ENCODE measurements at regions not wholly inside any gene's neighbourhood (a gene's known extent, or its start where the extent isn't known, plus 50 kb on each side); places are given as distances from the start of the nearest gene placed in this dataset.
A peak's percentile ranks its signal among the peaks of the same experiment; 100 is the strongest.
"Not testable (repeated sequence)": the region's sequence is repeated elsewhere in the genome, so short reads cannot be mapped to it uniquely, and the experiment has no call there.

GRCh38 chr12:18818579-18819268, 80.8 kb downstream of the CAPZA3 start:
- no peaks in the 10 kb centered on the region for H3K9me3 ChIP-seq (ENCODE audit: control insufficient read depth in 2 of 2, low read length in 2 of 2)
- no peak overlapping the region for H3K9ac ChIP-seq (ENCODE audit: low read length in 2 of 2)
- no peaks in the 10 kb centered on the region for H3K4me1 ChIP-seq (ENCODE audit: control insufficient read depth, insufficient read depth, low read length)
- H3K27me3 ChIP-seq (ENCODE audit: control insufficient read depth in 1 of 2, insufficient read depth in 2 of 2, low read length in 2 of 2), result no peaks in the 10 kb centered on the region
- no peaks in the 10 kb centered on the region for H3K36me3 ChIP-seq (ENCODE audit: control insufficient read depth in 2 of 2, insufficient read depth in 2 of 2, low read length in 2 of 2)
- H3K27ac ChIP-seq (ENCODE audit: low read length), result no peak overlapping the region
- H3K4me3 ChIP-seq (ENCODE audit: low read length in 2 of 2), result no peak overlapping the region

GRCh38 chr12:18819484-18819883, 81.6 kb downstream of the CAPZA3 start:
- H3K9ac ChIP-seq (ENCODE audit: low read length in 2 of 2), result no peak overlapping the region
- H3K4me3 ChIP-seq (ENCODE audit: low read length in 2 of 2), result no peak overlapping the region
- H3K4me1 ChIP-seq (ENCODE audit: control insufficient read depth, insufficient read depth, low read length), result no peaks in the 10 kb centered on the region
- H3K27ac ChIP-seq (ENCODE audit: low read length), result no peak overlapping the region
- no peaks in the 10 kb centered on the region for H3K9me3 ChIP-seq (ENCODE audit: control insufficient read depth in 2 of 2, low read length in 2 of 2)
- H3K27me3 ChIP-seq (ENCODE audit: control insufficient read depth in 1 of 2, insufficient read depth in 2 of 2, low read length in 2 of 2), result no peaks in the 10 kb centered on the region
- no peaks in the 10 kb centered on the region for H3K36me3 ChIP-seq (ENCODE audit: control insufficient read depth in 2 of 2, insufficient read depth in 2 of 2, low read length in 2 of 2)

- Histone ChIP-seq H3K36me3 (ENCODE audit: control insufficient read depth in 2 of 2, insufficient read depth in 2 of 2, low read length in 2 of 2) (no peaks in the 10 kb centered on the region), H3K4me3 (ENCODE audit: low read length in 2 of 2) (no peak overlapping the region), H3K9ac (ENCODE audit: low read length in 2 of 2) (no peak overlapping the region), H3K27me3 (ENCODE audit: control insufficient read depth in 1 of 2, insufficient read depth in 2 of 2, low read length in 2 of 2) (no peaks in the 10 kb centered on the region), H3K27ac (ENCODE audit: low read length) (no peak overlapping the region), H3K4me1 (ENCODE audit: control insufficient read depth, insufficient read depth, low read length) (no peaks in the 10 kb centered on the region), H3K9me3 (ENCODE audit: control insufficient read depth in 2 of 2, low read length in 2 of 2) (no peaks in the 10 kb centered on the region)
Observed at GRCh38 chr12:18823461-18823860, 85.5 kb downstream of the CAPZA3 start.

- H3K9me3 ChIP-seq (ENCODE audit: control insufficient read depth in 2 of 2, low read length in 2 of 2), result peaks cover 0 to 3% of the 10 kb centered on the region in 2 donors
- H3K4me1 ChIP-seq (ENCODE audit: control insufficient read depth, insufficient read depth, low read length), result no peaks in the 10 kb centered on the region
- H3K36me3 ChIP-seq (ENCODE audit: control insufficient read depth in 2 of 2, insufficient read depth in 2 of 2, low read length in 2 of 2), result no peaks in the 10 kb centered on the region
- no peak overlapping the region for H3K27ac ChIP-seq (ENCODE audit: low read length)
- H3K27me3 ChIP-seq (ENCODE audit: control insufficient read depth in 1 of 2, insufficient read depth in 2 of 2, low read length in 2 of 2), result no peaks in the 10 kb centered on the region
- H3K4me3 ChIP-seq (ENCODE audit: low read length in 2 of 2), result no peak overlapping the region
- H3K9ac ChIP-seq (ENCODE audit: low read length in 2 of 2), result no peak overlapping the region
Observed at GRCh38 chr12:18824287-18824686, 86.4 kb downstream of the CAPZA3 start.

GRCh38 chr12:18825138-18825537, 87.2 kb downstream of the CAPZA3 start:
- peaks cover 0 to 3% of the 10 kb centered on the region in 2 donors for H3K9me3 ChIP-seq (ENCODE audit: control insufficient read depth in 2 of 2, low read length in 2 of 2)
- no peak overlapping the region for H3K9ac ChIP-seq (ENCODE audit: low read length in 2 of 2)
- no peaks in the 10 kb centered on the region for H3K27me3 ChIP-seq (ENCODE audit: control insufficient read depth in 1 of 2, insufficient read depth in 2 of 2, low read length in 2 of 2)
- no peak overlapping the region for H3K27ac ChIP-seq (ENCODE audit: low read length)
- H3K36me3 ChIP-seq (ENCODE audit: control insufficient read depth in 2 of 2, insufficient read depth in 2 of 2, low read length in 2 of 2), result no peaks in the 10 kb centered on the region
- H3K4me3 ChIP-seq (ENCODE audit: low read length in 2 of 2), result no peak overlapping the region
- no peaks in the 10 kb centered on the region for H3K4me1 ChIP-seq (ENCODE audit: control insufficient read depth, insufficient read depth, low read length)

GRCh38 chr12:18827913-18828312, 90.0 kb downstream of the CAPZA3 start:
- Histone ChIP-seq H3K27me3 (ENCODE audit: control insufficient read depth in 1 of 2, insufficient read depth in 2 of 2, low read length in 2 of 2) (no peaks in the 10 kb centered on the region), H3K27ac (ENCODE audit: low read length) (no peak overlapping the region), H3K9me3 (ENCODE audit: control insufficient read depth in 2 of 2, low read length in 2 of 2) (peaks cover 0 to 3% of the 10 kb centered on the region in 2 donors), H3K4me1 (ENCODE audit: control insufficient read depth, insufficient read depth, low read length) (no peaks in the 10 kb centered on the region), H3K36me3 (ENCODE audit: control insufficient read depth in 2 of 2, insufficient read depth in 2 of 2, low read length in 2 of 2) (no peaks in the 10 kb centered on the region), H3K4me3 (ENCODE audit: low read length in 2 of 2) (no peak overlapping the region), H3K9ac (ENCODE audit: low read length in 2 of 2) (no peak overlapping the region)

- H3K4me1 ChIP-seq (ENCODE audit: control insufficient read depth, insufficient read depth, low read length), result no peaks in the 10 kb centered on the region
- H3K27me3 ChIP-seq (ENCODE audit: control insufficient read depth in 1 of 2, insufficient read depth in 2 of 2, low read length in 2 of 2), result no peaks in the 10 kb centered on the region
- no peaks in the 10 kb centered on the region for H3K36me3 ChIP-seq (ENCODE audit: control insufficient read depth in 2 of 2, insufficient read depth in 2 of 2, low read length in 2 of 2)
- H3K9ac ChIP-seq (ENCODE audit: low read length in 2 of 2), result no peak overlapping the region
- H3K4me3 ChIP-seq (ENCODE audit: low read length in 2 of 2), result no peak overlapping the region
- no peak overlapping the region for H3K27ac ChIP-seq (ENCODE audit: low read length)
- peaks cover 0 to 3% of the 10 kb centered on the region in 2 donors for H3K9me3 ChIP-seq (ENCODE audit: control insufficient read depth in 2 of 2, low read length in 2 of 2)
Observed at GRCh38 chr12:18828483-18828882, 90.6 kb downstream of the CAPZA3 start.

GRCh38 chr12:18828987-18829386, 91.1 kb downstream of the CAPZA3 start:
- no peak overlapping the region for H3K9ac ChIP-seq (ENCODE audit: low read length in 2 of 2)
- no peaks in the 10 kb centered on the region for H3K27me3 ChIP-seq (ENCODE audit: control insufficient read depth in 1 of 2, insufficient read depth in 2 of 2, low read length in 2 of 2)
- H3K9me3 ChIP-seq (ENCODE audit: control insufficient read depth in 2 of 2, low read length in 2 of 2), result peaks cover 0 to 3% of the 10 kb centered on the region in 2 donors
- no peaks in the 10 kb centered on the region for H3K4me1 ChIP-seq (ENCODE audit: control insufficient read depth, insufficient read depth, low read length)
- H3K36me3 ChIP-seq (ENCODE audit: control insufficient read depth in 2 of 2, insufficient read depth in 2 of 2, low read length in 2 of 2), result no peaks in the 10 kb centered on the region
- H3K4me3 ChIP-seq (ENCODE audit: low read length in 2 of 2), result no peak overlapping the region
- H3K27ac ChIP-seq (ENCODE audit: low read length), result no peak overlapping the region

GRCh38 chr12:18832932-18833331, 95.0 kb downstream of the CAPZA3 start:
- not testable (repeated sequence) for H3K36me3 ChIP-seq (ENCODE audit: control insufficient read depth in 2 of 2, insufficient read depth in 2 of 2, low read length in 2 of 2); H3K4me1 ChIP-seq (ENCODE audit: control insufficient read depth, insufficient read depth, low read length); H3K4me3 ChIP-seq (ENCODE audit: low read length in 2 of 2); H3K9ac ChIP-seq (ENCODE audit: low read length in 2 of 2); H3K27me3 ChIP-seq (ENCODE audit: control insufficient read depth in 1 of 2, insufficient read depth in 2 of 2, low read length in 2 of 2); H3K27ac ChIP-seq (ENCODE audit: low read length); H3K9me3 ChIP-seq (ENCODE audit: control insufficient read depth in 2 of 2, low read length in 2 of 2)

GRCh38 chr12:18837025-18837424, 99.1 kb downstream of the CAPZA3 start:
- H3K27me3 ChIP-seq (ENCODE audit: control insufficient read depth in 1 of 2, insufficient read depth in 2 of 2, low read length in 2 of 2), result no peaks in the 10 kb centered on the region
- no peak overlapping the region for H3K27ac ChIP-seq (ENCODE audit: low read length)
- no peaks in the 10 kb centered on the region for H3K4me1 ChIP-seq (ENCODE audit: control insufficient read depth, insufficient read depth, low read length)
- no peaks in the 10 kb centered on the region for H3K9me3 ChIP-seq (ENCODE audit: control insufficient read depth in 2 of 2, low read length in 2 of 2)
- H3K4me3 ChIP-seq (ENCODE audit: low read length in 2 of 2), result no peak overlapping the region
- no peaks in the 10 kb centered on the region for H3K36me3 ChIP-seq (ENCODE audit: control insufficient read depth in 2 of 2, insufficient read depth in 2 of 2, low read length in 2 of 2)
- no peak overlapping the region for H3K9ac ChIP-seq (ENCODE audit: low read length in 2 of 2)

GRCh38 chr12:18837505-18837904, 99.6 kb downstream of the CAPZA3 start:
- H3K9ac ChIP-seq (ENCODE audit: low read length in 2 of 2), result no peak overlapping the region
- H3K27me3 ChIP-seq (ENCODE audit: control insufficient read depth in 1 of 2, insufficient read depth in 2 of 2, low read length in 2 of 2), result no peaks in the 10 kb centered on the region
- H3K9me3 ChIP-seq (ENCODE audit: control insufficient read depth in 2 of 2, low read length in 2 of 2), result no peaks in the 10 kb centered on the region
- no peak overlapping the region for H3K4me3 ChIP-seq (ENCODE audit: low read length in 2 of 2)
- peak overlapping the region; percentile 3 for H3K27ac ChIP-seq (ENCODE audit: low read length)
- no peaks in the 10 kb centered on the region for H3K36me3 ChIP-seq (ENCODE audit: control insufficient read depth in 2 of 2, insufficient read depth in 2 of 2, low read length in 2 of 2)
- no peaks in the 10 kb centered on the region for H3K4me1 ChIP-seq (ENCODE audit: control insufficient read depth, insufficient read depth, low read length)
